Choroid plexus epithelial cell (primary cell): ENCODE measurements at regions not wholly inside any gene's neighbourhood (a gene's known extent, or its start where the extent isn't known, plus 50 kb on each side); places are given as distances from the start of the nearest gene placed in this dataset.

Source experiments
- DNase-seq: peaks from one replicate; pipeline ENCODE4 v3.0.0-alpha.2; 2010; ENCODE audit warnings: low read depth
- H3K4me3 ChIP-seq: 2 replicates; pipeline ENCODE4 v1.5.1; 2011; ENCODE audit warnings: low read depth, mild to moderate bottlenecking, control low read depth, low read length, moderate library complexity
- CTCF ChIP-seq: conservative IDR thresholded peaks from 2 replicates; pipeline ENCODE4 v1.5.1; 2011; ENCODE audit warnings: low read depth, mild to moderate bottlenecking, control low read depth, inconsistent platforms, low read length, moderate library complexity

- H3K4me3 ChIP-seq: no peak overlapping the region
- no peak for TF ChIP-seq CTCF
- no peak for DNase-seq
Measured at GRCh38 chr4:71277353-71277752, 61.5 kb upstream of the SLC4A4 start.

- no peak overlapping the region for H3K4me3 ChIP-seq
- TF ChIP-seq CTCF: no peak
- no peak for DNase-seq
Measured at GRCh38 chr4:71283642-71284257, 55.1 kb upstream of the SLC4A4 start.

GRCh38 chr4:71287305-71287704 lies 51.5 kb upstream of the SLC4A4 start:
- no peak overlapping the region for H3K4me3 ChIP-seq
- no peak for DNase-seq
- no peak for TF ChIP-seq CTCF

GRCh38 chr4:71288875-71289274 lies 49.9 kb upstream of the SLC4A4 start:
- TF ChIP-seq CTCF: no peak
- H3K4me3 ChIP-seq: no peak overlapping the region
- no peak for DNase-seq
